BJ (cell line): ENCODE measurements at regions not wholly inside any gene's neighbourhood (a gene's known extent, or its start where the extent isn't known, plus 50 kb on each side); places are given as distances from the start of the nearest gene placed in this dataset.
"Not testable (repeated sequence)": the region's sequence is repeated elsewhere in the genome, so short reads cannot be mapped to it uniquely, and the experiment has no call there.

Experiments used
- CTCF ChIA-PET: fragments of 350-600 bp; formaldehyde crosslinking; extraction: SDS; loops from one replicate; lab custom pipeline; 2021; ENCODE audit warnings: antibody characterized with exemption, inconsistent platforms; lab: Yijun Ruan, JAX
- POLR2A ChIA-PET: fragments of 300-600 bp; sonication (Branson Sonifier 250); formaldehyde crosslinking; extraction: SDS; loops from one replicate; lab custom pipeline; 2021; ENCODE audit warnings: antibody characterized with exemption; lab: Charles Lee
- DNase-seq: peaks from one replicate; pipeline ENCODE4 v3.0.0-alpha.2; 2011; ENCODE audit warnings: low read depth
- H3K27me3 ChIP-seq: 2 replicates; pipeline ENCODE4 v1.6.0; 2011; ENCODE audit warnings: low read length; ENCODE audit not compliant: control insufficient read depth, insufficient read depth
- H3K36me3 ChIP-seq: 2 replicates; pipeline ENCODE4 v1.5.1; 2011; ENCODE audit warnings: low read length; ENCODE audit not compliant: control insufficient read depth, insufficient read depth
- H3K4me3 ChIP-seq: 2 replicates; pipeline ENCODE4 v1.5.1; 2011; ENCODE audit warnings: low read depth, mild to moderate bottlenecking, control low read depth, low read length
- CTCF ChIP-seq: IDR thresholded peaks from 2 replicates; pipeline ENCODE4 v1.5.1; 2011; ENCODE audit warnings: low read depth, mild to moderate bottlenecking, control low read depth, inconsistent platforms, low read length, moderate library complexity; ENCODE audit not compliant: insufficient read depth

GRCh38 chr4:84254537-84254936 is 244.6 kb downstream of the NKX6-1 start:
- no peaks in the 10 kb centered on the region for H3K27me3 ChIP-seq
- H3K4me3 ChIP-seq: no peak overlapping the region
- TF ChIP-seq CTCF: no peak
- ChIA-PET CTCF (no interaction called here), POLR2A (no interaction called here)
- DNase-seq: no peak
- no peaks in the 10 kb centered on the region for H3K36me3 ChIP-seq

GRCh38 chr4:84249521-84249920 is 249.6 kb downstream of the NKX6-1 start:
- H3K36me3 ChIP-seq: no peaks in the 10 kb centered on the region
- ChIA-PET POLR2A (no interaction called here), CTCF (interaction anchor here (2.0 kb wide), 1 partner anchor 479 kb away, joined by 4 read pairs; no protein-coding TSS in a partner anchor)
- DNase-seq: no peak
- no peak for TF ChIP-seq CTCF
- H3K27me3 ChIP-seq: no peaks in the 10 kb centered on the region
- H3K4me3 ChIP-seq: no peak overlapping the region

GRCh38 chr4:84245042-84245441 is 254.1 kb downstream of the NKX6-1 start:
- DNase-seq, H3K4me3 ChIP-seq, POLR2A ChIA-PET, H3K36me3 ChIP-seq, CTCF ChIA-PET, H3K27me3 ChIP-seq: not testable (repeated sequence)

GRCh38 chr4:84244346-84244801 is 254.7 kb downstream of the NKX6-1 start:
- H3K27me3 ChIP-seq, POLR2A ChIA-PET, DNase-seq, H3K36me3 ChIP-seq, H3K4me3 ChIP-seq: not testable (repeated sequence)
- CTCF ChIA-PET: interaction anchor here (0.6 kb wide), 1 partner anchor 259 kb away, joined by 3 read pairs; no protein-coding TSS in a partner anchor

- ChIA-PET CTCF (interaction anchor here (0.6 kb wide), 1 partner anchor 260 kb away, joined by 3 read pairs; no protein-coding TSS in a partner anchor), POLR2A (no interaction called here)
- no peak for DNase-seq
- Histone ChIP-seq H3K36me3 (no peaks in the 10 kb centered on the region), H3K4me3 (no peak overlapping the region), H3K27me3 (no peaks in the 10 kb centered on the region)
- TF ChIP-seq CTCF: no peak
Observed at GRCh38 chr4:84243685-84244084, 255.4 kb downstream of the NKX6-1 start.

GRCh38 chr4:84239278-84239845 is 259.7 kb downstream of the NKX6-1 start:
- Histone ChIP-seq H3K36me3 (no peaks in the 10 kb centered on the region), H3K4me3 (no peak overlapping the region), H3K27me3 (no peaks in the 10 kb centered on the region)
- no peak for TF ChIP-seq CTCF
- no peak for DNase-seq
- ChIA-PET CTCF (interaction anchor here (0.7 kb wide), 1 partner anchor 8 kb away, joined by 3 read pairs; no protein-coding TSS in a partner anchor), POLR2A (no interaction called here)
